ENCODE measurements at regions not wholly inside any gene's neighbourhood (a gene's known extent, or its start where the extent isn't known, plus 50 kb on each side); places are given as distances from the start of the nearest gene placed in this dataset.

DNA sequence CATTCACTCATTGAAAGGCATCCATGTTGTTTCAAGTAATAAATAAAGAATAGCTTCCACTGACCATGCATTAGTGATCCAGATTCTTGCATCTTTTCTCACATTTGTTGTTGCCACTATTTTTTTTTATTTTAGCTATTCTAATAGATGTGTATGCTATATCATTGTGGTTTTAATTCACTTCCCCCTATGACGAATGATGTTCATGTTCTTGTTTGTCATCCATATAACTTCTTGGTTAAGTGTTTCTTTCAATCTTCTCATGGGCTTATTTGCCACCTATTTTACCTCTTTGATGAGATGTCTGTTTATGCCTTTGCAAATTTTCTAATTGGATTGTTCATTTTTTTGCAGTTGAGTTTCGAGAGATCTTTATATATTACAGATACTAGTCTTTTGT is 681.2 kb downstream of the HDGFL1 start:
- H3K18ac ChIP-seq (ENCODE audit: low read depth in 1 of 2, low read length in 2 of 2), result no peak overlapping the region
- no peaks in the 10 kb centered on the region for H3K79me1 ChIP-seq (replicated peaks; ENCODE audit: low read length, poor library complexity, severe bottlenecking)
- H4K8ac ChIP-seq (ENCODE audit: low read length), result no peak overlapping the region
- H3K9me3 ChIP-seq (ENCODE audit: control insufficient read depth, low read length), result no peaks in the 10 kb centered on the region
- no peaks in the 10 kb centered on the region for H3K4me1 ChIP-seq (ENCODE audit: control insufficient read depth, insufficient read depth, low read depth, low read length)
- H3K23ac ChIP-seq (ENCODE audit: low read length in 2 of 2), result no peak overlapping the region
- H2AK5ac ChIP-seq (ENCODE audit: low read length, severe bottlenecking), result no peak overlapping the region
- no peak overlapping the region for H2BK5ac ChIP-seq (ENCODE audit: low read depth, low read length, poor library complexity, severe bottlenecking)
- no peak overlapping the region for H3K4me3 ChIP-seq (ENCODE audit: insufficient read depth in 1 of 2, low read depth in 1 of 2, low read length in 2 of 2)
- no peak overlapping the region for H3K4ac ChIP-seq (ENCODE audit: low read depth in 1 of 2, low read length in 2 of 2)
- no CpG with 5 or more reads among the region's 2 CpGs for WGBS
- no peak overlapping the region for H4K91ac ChIP-seq (ENCODE audit: low read length)
- H3K14ac ChIP-seq (ENCODE audit: low read length in 2 of 2), result no peak overlapping the region
- H2BK120ac ChIP-seq (ENCODE audit: low read depth, low read length), result no peak overlapping the region
- no peak overlapping the region for H2AFZ ChIP-seq (ENCODE audit: low read depth, low read length)
- H3K27ac ChIP-seq (ENCODE audit: low read length, poor library complexity, severe bottlenecking), result no peak overlapping the region
- H2BK15ac ChIP-seq (ENCODE audit: low read depth, poor library complexity, severe bottlenecking), result no peak overlapping the region
- no peaks in the 10 kb centered on the region for H3K27me3 ChIP-seq (ENCODE audit: control insufficient read depth in 1 of 2, insufficient read depth in 1 of 2, low read length in 2 of 2)
- H3K36me3 ChIP-seq (ENCODE audit: control insufficient read depth in 1 of 2, insufficient read depth in 2 of 2, low read depth in 1 of 2, low read length in 2 of 2), result no peaks in the 10 kb centered on the region
- no peak overlapping the region for H2BK12ac ChIP-seq (ENCODE audit: low read length in 2 of 2)
- no peak for DNase-seq
- no peak overlapping the region for H3K4me2 ChIP-seq (ENCODE audit: low read length, poor library complexity, severe bottlenecking)
- no peak overlapping the region for H3K9ac ChIP-seq (ENCODE audit: low read length)

DNA sequence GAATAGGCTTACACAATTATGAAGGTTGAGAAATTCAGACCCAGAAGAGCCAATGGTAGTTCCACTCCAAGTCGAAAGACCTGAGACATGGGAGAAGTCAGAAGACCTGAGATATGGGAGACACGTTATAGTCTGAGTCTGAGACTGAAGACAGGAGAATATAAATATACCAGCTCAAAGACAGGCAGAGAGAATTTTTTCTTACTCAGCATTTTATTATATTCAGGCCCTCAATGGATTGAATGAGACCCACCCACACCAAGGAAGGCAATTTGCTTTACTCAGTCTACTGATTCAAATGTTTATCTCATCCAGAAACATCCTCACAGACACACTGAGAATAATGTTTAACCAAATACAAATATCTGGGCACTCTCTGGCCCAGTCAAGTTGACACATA is 693.5 kb downstream of the HDGFL1 start:
- no peak overlapping the region for H3K4me2 ChIP-seq (ENCODE audit: low read length, poor library complexity, severe bottlenecking)
- H3K79me1 ChIP-seq (replicated peaks; ENCODE audit: low read length, poor library complexity, severe bottlenecking), result no peaks in the 10 kb centered on the region
- H3K4me3 ChIP-seq (ENCODE audit: insufficient read depth in 1 of 2, low read depth in 1 of 2, low read length in 2 of 2), result no peak overlapping the region
- H3K4me1 ChIP-seq (ENCODE audit: control insufficient read depth, insufficient read depth, low read depth, low read length), result no peaks in the 10 kb centered on the region
- H4K8ac ChIP-seq (ENCODE audit: low read length), result no peak overlapping the region
- no peak overlapping the region for H3K14ac ChIP-seq (ENCODE audit: low read length in 2 of 2)
- H3K27me3 ChIP-seq (ENCODE audit: control insufficient read depth in 1 of 2, insufficient read depth in 1 of 2, low read length in 2 of 2), result no peaks in the 10 kb centered on the region
- no peaks in the 10 kb centered on the region for H3K36me3 ChIP-seq (ENCODE audit: control insufficient read depth in 1 of 2, insufficient read depth in 2 of 2, low read depth in 1 of 2, low read length in 2 of 2)
- no peak overlapping the region for H2BK120ac ChIP-seq (ENCODE audit: low read depth, low read length)
- H3K27ac ChIP-seq (ENCODE audit: low read length, poor library complexity, severe bottlenecking), result no peak overlapping the region
- no peak overlapping the region for H2BK15ac ChIP-seq (ENCODE audit: low read depth, poor library complexity, severe bottlenecking)
- no peak overlapping the region for H3K18ac ChIP-seq (ENCODE audit: low read depth in 1 of 2, low read length in 2 of 2)
- H2BK12ac ChIP-seq (ENCODE audit: low read length in 2 of 2), result no peak overlapping the region
- no peak overlapping the region for H2AFZ ChIP-seq (ENCODE audit: low read depth, low read length)
- H2AK5ac ChIP-seq (ENCODE audit: low read length, severe bottlenecking), result no peak overlapping the region
- H3K4ac ChIP-seq (ENCODE audit: low read depth in 1 of 2, low read length in 2 of 2), result no peak overlapping the region
- WGBS, result 83% methylated on average over 2 of the region's 2 CpGs
- no peak overlapping the region for H3K9ac ChIP-seq (ENCODE audit: low read length)
- no peak overlapping the region for H2BK5ac ChIP-seq (ENCODE audit: low read depth, low read length, poor library complexity, severe bottlenecking)
- H3K9me3 ChIP-seq (ENCODE audit: control insufficient read depth, low read length), result peaks cover 16% of the 10 kb centered on the region
- H4K91ac ChIP-seq (ENCODE audit: low read length), result no peak overlapping the region
- no peak overlapping the region for H3K23ac ChIP-seq (ENCODE audit: low read length in 2 of 2)
- DNase-seq, result no peak

DNA sequence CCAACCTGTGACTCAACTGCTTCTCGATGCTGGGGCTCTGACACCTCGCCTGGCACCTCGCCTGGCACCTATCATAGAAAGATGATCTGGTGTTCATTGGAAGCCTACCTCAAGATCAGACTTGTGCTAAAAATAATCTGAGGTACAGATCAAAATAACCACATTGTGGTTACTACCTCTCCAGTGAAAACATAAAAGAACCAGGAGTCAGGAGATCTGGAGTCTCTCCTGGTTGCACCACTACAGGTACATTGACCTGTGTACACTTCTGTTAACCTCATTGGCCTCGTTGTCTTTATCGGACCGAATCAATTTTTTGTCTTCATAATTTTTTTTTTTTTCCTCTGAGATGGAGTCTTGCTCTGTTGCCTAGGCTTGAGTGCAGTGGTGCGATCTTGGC is 695.9 kb downstream of the HDGFL1 start:
- H3K27me3 ChIP-seq (ENCODE audit: control insufficient read depth in 1 of 2, insufficient read depth in 1 of 2, low read length in 2 of 2), result no peaks in the 10 kb centered on the region
- H3K4me2 ChIP-seq (ENCODE audit: low read length, poor library complexity, severe bottlenecking), result no peak overlapping the region
- no peak overlapping the region for H3K18ac ChIP-seq (ENCODE audit: low read depth in 1 of 2, low read length in 2 of 2)
- no peak overlapping the region for H3K4me3 ChIP-seq (ENCODE audit: insufficient read depth in 1 of 2, low read depth in 1 of 2, low read length in 2 of 2)
- no peak overlapping the region for H2BK5ac ChIP-seq (ENCODE audit: low read depth, low read length, poor library complexity, severe bottlenecking)
- H3K36me3 ChIP-seq (ENCODE audit: control insufficient read depth in 1 of 2, insufficient read depth in 2 of 2, low read depth in 1 of 2, low read length in 2 of 2), result no peaks in the 10 kb centered on the region
- H4K8ac ChIP-seq (ENCODE audit: low read length), result no peak overlapping the region
- no peak overlapping the region for H4K91ac ChIP-seq (ENCODE audit: low read length)
- DNase-seq, result no peak
- H2BK120ac ChIP-seq (ENCODE audit: low read depth, low read length), result no peak overlapping the region
- no peak overlapping the region for H3K9ac ChIP-seq (ENCODE audit: low read length)
- 95% methylated on average over 7 of the region's 7 CpGs for WGBS
- no peaks in the 10 kb centered on the region for H3K79me1 ChIP-seq (replicated peaks; ENCODE audit: low read length, poor library complexity, severe bottlenecking)
- no peak overlapping the region for H3K4ac ChIP-seq (ENCODE audit: low read depth in 1 of 2, low read length in 2 of 2)
- no peaks in the 10 kb centered on the region for H3K4me1 ChIP-seq (ENCODE audit: control insufficient read depth, insufficient read depth, low read depth, low read length)
- H2AFZ ChIP-seq (ENCODE audit: low read depth, low read length), result no peak overlapping the region
- no peak overlapping the region for H3K27ac ChIP-seq (ENCODE audit: low read length, poor library complexity, severe bottlenecking)
- H2AK5ac ChIP-seq (ENCODE audit: low read length, severe bottlenecking), result no peak overlapping the region
- H2BK12ac ChIP-seq (ENCODE audit: low read length in 2 of 2), result no peak overlapping the region
- no peak overlapping the region for H2BK15ac ChIP-seq (ENCODE audit: low read depth, poor library complexity, severe bottlenecking)
- H3K14ac ChIP-seq (ENCODE audit: low read length in 2 of 2), result no peak overlapping the region
- H3K9me3 ChIP-seq (ENCODE audit: control insufficient read depth, low read length), result peaks cover 13% of the 10 kb centered on the region
- no peak overlapping the region for H3K23ac ChIP-seq (ENCODE audit: low read length in 2 of 2)

DNA sequence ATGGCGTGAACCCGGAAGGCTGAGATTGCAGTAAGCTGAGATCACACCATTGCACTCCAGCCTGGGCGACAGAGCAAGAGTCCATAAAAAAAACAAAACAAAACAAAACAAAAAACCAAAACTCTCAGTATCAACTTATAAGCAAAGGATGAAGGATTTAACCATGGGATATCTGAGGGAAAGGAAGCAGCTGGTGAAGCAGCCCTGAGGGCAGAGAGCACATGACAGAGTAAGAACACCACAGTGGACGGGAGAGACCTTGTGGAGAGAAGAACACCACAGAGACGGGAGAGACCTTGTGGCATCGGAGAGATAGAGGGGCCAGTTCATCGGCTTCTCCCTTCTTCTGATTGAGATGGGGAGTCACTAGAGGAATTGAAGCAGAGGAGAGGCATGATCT is 697.2 kb downstream of the HDGFL1 start:
- H3K18ac ChIP-seq (ENCODE audit: low read depth in 1 of 2, low read length in 2 of 2), result no peak overlapping the region
- H3K4me2 ChIP-seq (ENCODE audit: low read length, poor library complexity, severe bottlenecking), result no peak overlapping the region
- H3K27me3 ChIP-seq (ENCODE audit: control insufficient read depth in 1 of 2, insufficient read depth in 1 of 2, low read length in 2 of 2), result no peaks in the 10 kb centered on the region
- no peaks in the 10 kb centered on the region for H3K36me3 ChIP-seq (ENCODE audit: control insufficient read depth in 1 of 2, insufficient read depth in 2 of 2, low read depth in 1 of 2, low read length in 2 of 2)
- no peak overlapping the region for H3K14ac ChIP-seq (ENCODE audit: low read length in 2 of 2)
- H2BK5ac ChIP-seq (ENCODE audit: low read depth, low read length, poor library complexity, severe bottlenecking), result no peak overlapping the region
- no peak overlapping the region for H2BK12ac ChIP-seq (ENCODE audit: low read length in 2 of 2)
- no peak for DNase-seq
- H4K8ac ChIP-seq (ENCODE audit: low read length), result no peak overlapping the region
- H3K4me3 ChIP-seq (ENCODE audit: insufficient read depth in 1 of 2, low read depth in 1 of 2, low read length in 2 of 2), result no peak overlapping the region
- H2BK15ac ChIP-seq (ENCODE audit: low read depth, poor library complexity, severe bottlenecking), result no peak overlapping the region
- H3K9ac ChIP-seq (ENCODE audit: low read length), result no peak overlapping the region
- H4K91ac ChIP-seq (ENCODE audit: low read length), result no peak overlapping the region
- H3K4me1 ChIP-seq (ENCODE audit: control insufficient read depth, insufficient read depth, low read depth, low read length), result no peaks in the 10 kb centered on the region
- 96% methylated on average over 4 of the region's 7 CpGs for WGBS
- no peak overlapping the region for H3K4ac ChIP-seq (ENCODE audit: low read depth in 1 of 2, low read length in 2 of 2)
- no peak overlapping the region for H3K27ac ChIP-seq (ENCODE audit: low read length, poor library complexity, severe bottlenecking)
- H2AFZ ChIP-seq (ENCODE audit: low read depth, low read length), result no peak overlapping the region
- H2AK5ac ChIP-seq (ENCODE audit: low read length, severe bottlenecking), result no peak overlapping the region
- H2BK120ac ChIP-seq (ENCODE audit: low read depth, low read length), result no peak overlapping the region
- H3K9me3 ChIP-seq (ENCODE audit: control insufficient read depth, low read length), result peaks cover 12% of the 10 kb centered on the region
- no peaks in the 10 kb centered on the region for H3K79me1 ChIP-seq (replicated peaks; ENCODE audit: low read length, poor library complexity, severe bottlenecking)
- no peak overlapping the region for H3K23ac ChIP-seq (ENCODE audit: low read length in 2 of 2)
